ENCODE measurements at regions not wholly inside any gene's neighbourhood (a gene's known extent, or its start where the extent isn't known, plus 50 kb on each side); places are given as distances from the start of the nearest gene placed in this dataset.

GRCh38 chr6:133156689-133157088 is 84.5 kb upstream of the EYA4 start:
- H3K9me3 ChIP-seq, result no peaks in the 10 kb centered on the region
- intact Hi-C loops (cut with DNase I), result no loop called here
- TF ChIP-seq POLR2A (IDR thresholded peaks at IDR 0.05) (no peak), POLR2AphosphoS5 (IDR thresholded peaks at IDR 0.05) (no peak), CTCF (IDR thresholded peaks at IDR 0.05) (no peak)
- H3K4me1 ChIP-seq (replicated peaks), result no peaks in the 10 kb centered on the region
- H3K4me3 ChIP-seq, result no peak overlapping the region
- no peaks in the 10 kb centered on the region for H3K27me3 ChIP-seq (replicated peaks; ENCODE audit: insufficient read depth)
- H3K27ac ChIP-seq, result no peak overlapping the region
- H3K36me3 ChIP-seq, result no peaks in the 10 kb centered on the region
- DNase-seq (ENCODE audit: low spot score), result no peak
- WGBS, result 93% methylated on average over 1 of the region's 1 CpG

GRCh38 chr6:133157995-133158394 is 83.2 kb upstream of the EYA4 start:
- intact Hi-C loops (cut with DNase I), result no loop called here
- DNase-seq (ENCODE audit: low spot score), result no peak
- H3K9me3 ChIP-seq, result no peaks in the 10 kb centered on the region
- TF ChIP-seq CTCF (IDR thresholded peaks at IDR 0.05) (no peak), POLR2AphosphoS5 (IDR thresholded peaks at IDR 0.05) (no peak), POLR2A (IDR thresholded peaks at IDR 0.05) (no peak)
- 61% methylated on average over 2 of the region's 2 CpGs for WGBS
- no peaks in the 10 kb centered on the region for H3K4me1 ChIP-seq (replicated peaks)
- H3K36me3 ChIP-seq, result no peaks in the 10 kb centered on the region
- H3K4me3 ChIP-seq, result no peak overlapping the region
- H3K27ac ChIP-seq, result no peak overlapping the region
- H3K27me3 ChIP-seq (replicated peaks; ENCODE audit: insufficient read depth), result no peaks in the 10 kb centered on the region

- no peak overlapping the region for H3K4me3 ChIP-seq
- 40% methylated on average over 2 of the region's 2 CpGs for WGBS
Measured at GRCh38 chr6:133159255-133159795, 81.8 kb upstream of the EYA4 start.

GRCh38 chr6:133160536-133160935 is 80.6 kb upstream of the EYA4 start:
- Histone ChIP-seq H3K4me1 (replicated peaks) (no peaks in the 10 kb centered on the region), H3K36me3 (no peaks in the 10 kb centered on the region), H3K27ac (no peak overlapping the region), H3K27me3 (replicated peaks; ENCODE audit: insufficient read depth) (no peaks in the 10 kb centered on the region), H3K4me3 (no peak overlapping the region), H3K9me3 (no peaks in the 10 kb centered on the region)
- no peak for TF ChIP-seq CTCF (IDR thresholded peaks at IDR 0.05)
- TF ChIP-seq POLR2A (IDR thresholded peaks at IDR 0.05), result no peak
- TF ChIP-seq POLR2AphosphoS5 (IDR thresholded peaks at IDR 0.05), result no peak
- 89% methylated on average over 2 of the region's 2 CpGs for WGBS
- DNase-seq (ENCODE audit: low spot score), result no peak
- intact Hi-C loops (cut with DNase I), result no loop called here

More at GRCh38 chr6:133159255-133159795, 81.8 kb upstream of the EYA4 start:
- no peak overlapping the region for H3K27ac ChIP-seq
- TF ChIP-seq CTCF (IDR thresholded peaks at IDR 0.05), result no peak
- TF ChIP-seq POLR2A (IDR thresholded peaks at IDR 0.05), result no peak
- TF ChIP-seq POLR2AphosphoS5 (IDR thresholded peaks at IDR 0.05), result no peak
- no peaks in the 10 kb centered on the region for H3K4me1 ChIP-seq (replicated peaks)
- DNase-seq (ENCODE audit: low spot score), result no peak
- H3K36me3 ChIP-seq, result no peaks in the 10 kb centered on the region
- no peaks in the 10 kb centered on the region for H3K9me3 ChIP-seq
- intact Hi-C loops (cut with DNase I), result no loop called here
- no peaks in the 10 kb centered on the region for H3K27me3 ChIP-seq (replicated peaks; ENCODE audit: insufficient read depth)

GRCh38 chr6:133165235-133165634 is 75.9 kb upstream of the EYA4 start:
- intact Hi-C loops (cut with DNase I), result no loop called here
- Histone ChIP-seq H3K36me3 (no peaks in the 10 kb centered on the region), H3K9me3 (no peaks in the 10 kb centered on the region)

More at GRCh38 chr6:133165235-133165634, 75.9 kb upstream of the EYA4 start:
- H3K27me3 ChIP-seq (replicated peaks; ENCODE audit: insufficient read depth), result no peaks in the 10 kb centered on the region
- H3K4me1 ChIP-seq (replicated peaks), result no peaks in the 10 kb centered on the region
- TF ChIP-seq POLR2A (IDR thresholded peaks at IDR 0.05) (no peak), CTCF (IDR thresholded peaks at IDR 0.05) (no peak), POLR2AphosphoS5 (IDR thresholded peaks at IDR 0.05) (no peak)
- H3K4me3 ChIP-seq, result no peak overlapping the region
- no peak overlapping the region for H3K27ac ChIP-seq
- no peak for DNase-seq (ENCODE audit: low spot score)

Data from prostate gland (tissue), 2 donors.